ENCODE measurements at regions not wholly inside any gene's neighbourhood (a gene's known extent, or its start where the extent isn't known, plus 50 kb on each side); places are given as distances from the start of the nearest gene placed in this dataset.

DNA sequence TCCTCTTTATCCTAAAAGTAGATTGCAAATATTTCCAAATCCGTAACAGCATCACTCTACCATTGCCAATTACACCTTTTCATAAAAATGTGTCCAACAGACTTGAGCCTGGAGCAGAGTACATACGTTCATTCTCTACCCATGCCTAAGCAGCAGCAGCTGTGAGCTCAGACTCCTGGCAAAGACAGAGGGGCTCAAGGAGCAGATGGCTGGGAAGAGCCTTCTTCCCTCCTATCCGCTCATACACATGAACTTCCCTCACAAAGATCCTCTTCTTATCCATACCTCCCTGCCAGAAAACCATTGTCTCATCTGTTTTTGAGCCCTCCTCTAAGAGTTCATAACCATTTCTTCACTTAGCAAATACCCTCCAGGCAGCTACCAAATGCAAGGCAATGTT is 164.3 kb upstream of the ARL4C start:
- TF ChIP-seq POLR2AphosphoS5 (IDR thresholded peaks at IDR 0.05; ENCODE audit: borderline replicate concordance, low read depth, low read length) (no peak), EZH2 (IDR thresholded peaks at IDR 0.05) (no peak), FOXP2 (optimal IDR thresholded peaks at IDR 0.05; ENCODE audit: control extremely low read depth, extremely low read length, insufficient read depth) (no peak)
